Neural progenitor cell (in vitro differentiated cells): ENCODE measurements at regions not wholly inside any gene's neighbourhood (a gene's known extent, or its start where the extent isn't known, plus 50 kb on each side); places are given as distances from the start of the nearest gene placed in this dataset.

ENCODE experiments used
- EZH2 ChIP-seq: fragments of 200-600 bp; sonication (generic); IDR thresholded peaks from 2 replicates; pipeline ENCODE4 v1.6.1; 2017; ENCODE audit warnings: antibody characterized with exemption, mild to moderate bottlenecking, moderate library complexity
- EZH2phosphoT487 ChIP-seq: fragments of 200-600 bp; sonication (generic); IDR thresholded peaks from 2 replicates; pipeline ENCODE4 v1.6.1; 2017; ENCODE audit warnings: antibody characterized with exemption
- TF ChIP-seq, protein P1 (sequence below): fragments of 200-600 bp; sonication (generic); IDR thresholded peaks from 2 replicates; pipeline ENCODE4 v1.5.1; 2017; ENCODE audit warnings: antibody characterized with exemption, mild to moderate bottlenecking

GRCh38 chr2:158048327-158048726 lies 53.3 kb upstream of the UPP2 start:
- TF ChIP-seq, protein P1, sequence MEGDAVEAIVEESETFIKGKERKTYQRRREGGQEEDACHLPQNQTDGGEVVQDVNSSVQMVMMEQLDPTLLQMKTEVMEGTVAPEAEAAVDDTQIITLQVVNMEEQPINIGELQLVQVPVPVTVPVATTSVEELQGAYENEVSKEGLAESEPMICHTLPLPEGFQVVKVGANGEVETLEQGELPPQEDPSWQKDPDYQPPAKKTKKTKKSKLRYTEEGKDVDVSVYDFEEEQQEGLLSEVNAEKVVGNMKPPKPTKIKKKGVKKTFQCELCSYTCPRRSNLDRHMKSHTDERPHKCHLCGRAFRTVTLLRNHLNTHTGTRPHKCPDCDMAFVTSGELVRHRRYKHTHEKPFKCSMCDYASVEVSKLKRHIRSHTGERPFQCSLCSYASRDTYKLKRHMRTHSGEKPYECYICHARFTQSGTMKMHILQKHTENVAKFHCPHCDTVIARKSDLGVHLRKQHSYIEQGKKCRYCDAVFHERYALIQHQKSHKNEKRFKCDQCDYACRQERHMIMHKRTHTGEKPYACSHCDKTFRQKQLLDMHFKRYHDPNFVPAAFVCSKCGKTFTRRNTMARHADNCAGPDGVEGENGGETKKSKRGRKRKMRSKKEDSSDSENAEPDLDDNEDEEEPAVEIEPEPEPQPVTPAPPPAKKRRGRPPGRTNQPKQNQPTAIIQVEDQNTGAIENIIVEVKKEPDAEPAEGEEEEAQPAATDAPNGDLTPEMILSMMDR, result no peak
- TF ChIP-seq EZH2phosphoT487, result no peak
- TF ChIP-seq EZH2, result no peak
